Hematopoietic multipotent progenitor cell treated with erythropoietin and hydrocortisone succinate and interleukin-3 and kit ligand, for 4 days (in vitro differentiated cells): ENCODE measurements at regions not wholly inside any gene's neighbourhood (a gene's known extent, or its start where the extent isn't known, plus 50 kb on each side); places are given as distances from the start of the nearest gene placed in this dataset.
"Not testable (repeated sequence)": the region's sequence is repeated elsewhere in the genome, so short reads cannot be mapped to it uniquely, and the experiment has no call there.

Source experiments
- DNase-seq: peaks from one replicate; pipeline ENCODE4 v3.0.0-alpha.2; 2015

GRCh38 chr15:100721758-100722550 lies 119.6 kb downstream of the ASB7 start:
- DNase-seq, result peak; percentile 35

DNA sequence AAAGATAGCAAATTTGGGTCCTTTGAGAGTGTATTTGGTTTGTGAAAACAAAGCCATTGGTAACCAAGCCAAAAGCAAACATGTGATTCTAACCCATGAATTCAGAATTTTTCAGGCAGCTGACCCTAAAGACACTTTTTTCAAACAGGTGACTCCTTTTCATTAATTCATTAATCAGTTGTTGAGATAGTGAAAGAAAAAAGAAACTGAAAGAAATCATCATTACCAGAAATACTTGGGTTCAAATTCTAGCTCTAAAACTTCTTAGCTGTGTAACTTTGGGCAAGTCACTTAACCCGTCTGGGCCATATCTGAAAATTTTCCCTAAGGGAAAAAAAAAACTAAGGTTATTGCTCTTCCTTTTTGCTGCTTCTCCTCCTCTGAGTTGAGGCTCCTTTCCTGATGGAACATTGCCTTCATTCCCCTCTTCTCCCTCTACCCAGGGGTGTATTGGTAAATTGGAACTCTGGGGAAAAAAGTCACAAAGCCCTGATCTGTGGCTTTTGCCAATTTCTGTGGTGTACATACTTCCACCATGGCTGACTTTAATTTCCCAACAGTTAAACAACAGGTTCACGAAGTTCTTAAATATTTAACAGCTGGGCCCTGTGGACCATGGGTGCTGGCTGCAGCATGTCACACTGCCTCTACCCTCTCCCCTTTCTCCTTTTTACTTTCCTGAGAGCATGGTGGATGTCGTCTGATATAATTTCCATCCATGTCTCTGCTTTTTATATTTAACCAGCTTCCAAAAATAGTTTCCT lies 120.3 kb downstream of the ASB7 start:
- DNase-seq, result no peak

DNA sequence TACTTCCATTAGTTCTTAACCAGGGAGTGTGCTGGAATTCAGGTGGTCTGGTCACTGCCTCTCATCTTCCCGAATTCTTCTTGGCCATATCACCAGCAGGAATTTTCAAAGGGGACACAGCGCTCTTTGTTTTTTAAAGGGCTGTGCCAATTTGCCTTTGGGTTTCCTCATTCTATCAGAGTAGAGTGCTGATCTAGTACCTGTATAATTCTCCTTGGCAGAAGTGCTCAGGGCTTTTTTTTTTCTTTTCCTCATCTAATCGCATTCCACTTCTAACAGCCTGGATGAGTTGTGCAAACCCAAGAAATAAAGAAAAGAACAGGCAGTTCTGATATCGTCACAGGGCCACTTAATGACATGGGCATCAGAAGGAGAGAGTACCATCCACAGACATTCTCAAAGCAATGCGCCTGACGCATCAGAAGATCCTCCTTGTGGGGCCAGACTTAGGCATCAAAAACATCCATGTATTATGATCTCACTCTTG lies 121.0 kb downstream of the ASB7 start:
- no peak for DNase-seq

DNA sequence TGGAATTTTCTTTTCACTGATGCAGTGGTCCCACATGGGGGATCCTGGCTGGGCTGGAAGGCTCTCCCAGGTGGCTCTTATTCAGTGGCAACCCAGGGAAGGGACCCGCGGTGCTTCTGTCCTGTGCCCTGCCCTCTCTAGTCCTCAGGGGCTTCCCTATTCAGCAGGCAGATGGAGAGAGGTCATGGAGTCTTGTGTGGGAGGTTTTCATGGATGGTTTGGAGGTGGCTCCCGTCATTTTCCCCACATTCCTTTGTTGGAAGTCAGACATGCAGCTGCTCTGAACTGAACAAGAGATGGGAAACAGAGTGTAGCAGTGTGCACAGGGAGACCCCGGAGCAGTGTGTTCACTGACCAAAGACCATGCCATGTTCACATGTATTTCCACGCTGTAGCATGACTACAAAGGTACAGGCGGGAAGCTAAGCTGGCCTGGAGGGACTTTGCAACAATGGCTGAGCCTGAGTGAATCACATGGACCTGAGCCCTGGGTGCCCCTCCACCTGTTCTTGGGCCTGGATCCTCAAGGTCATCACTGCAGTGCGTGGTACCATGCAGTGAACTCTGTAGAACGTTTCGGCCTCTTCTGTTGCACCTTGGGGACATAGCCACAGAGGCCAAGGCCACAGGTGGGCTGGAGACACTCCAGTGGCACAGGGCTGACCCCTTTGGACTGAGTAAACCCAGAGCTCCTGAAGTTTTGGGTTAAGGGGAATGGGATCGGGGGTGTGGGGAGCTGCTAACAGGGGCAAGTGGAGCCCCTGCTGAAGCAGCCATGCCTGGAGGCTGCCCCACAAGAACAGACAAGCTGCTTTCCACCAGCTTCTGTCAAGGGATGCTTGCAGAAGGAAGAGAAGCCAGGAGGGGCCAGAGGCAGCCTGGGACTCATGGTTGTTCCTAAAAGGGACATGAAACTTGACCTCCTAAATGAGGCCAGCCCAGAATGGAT lies 123.0 kb downstream of the ASB7 start:
- no peak for DNase-seq

DNA sequence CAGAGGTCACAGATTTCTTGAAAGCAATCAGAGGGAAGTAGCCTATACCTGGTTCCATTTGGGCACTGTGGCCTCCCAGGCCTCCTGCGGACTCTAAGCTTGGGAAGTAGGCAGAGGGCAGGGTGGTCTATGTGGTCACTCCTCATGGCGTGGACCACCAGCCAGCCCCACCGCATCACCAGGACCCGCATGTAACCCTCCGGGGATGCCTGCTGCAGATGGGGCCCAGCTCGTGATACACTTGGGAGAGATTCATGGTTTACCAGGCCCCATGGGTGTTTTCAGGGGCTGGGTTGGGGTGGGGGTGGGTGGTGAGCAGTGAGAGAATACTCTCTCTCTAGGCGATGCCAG lies 123.7 kb downstream of the ASB7 start:
- DNase-seq, result no peak

DNA sequence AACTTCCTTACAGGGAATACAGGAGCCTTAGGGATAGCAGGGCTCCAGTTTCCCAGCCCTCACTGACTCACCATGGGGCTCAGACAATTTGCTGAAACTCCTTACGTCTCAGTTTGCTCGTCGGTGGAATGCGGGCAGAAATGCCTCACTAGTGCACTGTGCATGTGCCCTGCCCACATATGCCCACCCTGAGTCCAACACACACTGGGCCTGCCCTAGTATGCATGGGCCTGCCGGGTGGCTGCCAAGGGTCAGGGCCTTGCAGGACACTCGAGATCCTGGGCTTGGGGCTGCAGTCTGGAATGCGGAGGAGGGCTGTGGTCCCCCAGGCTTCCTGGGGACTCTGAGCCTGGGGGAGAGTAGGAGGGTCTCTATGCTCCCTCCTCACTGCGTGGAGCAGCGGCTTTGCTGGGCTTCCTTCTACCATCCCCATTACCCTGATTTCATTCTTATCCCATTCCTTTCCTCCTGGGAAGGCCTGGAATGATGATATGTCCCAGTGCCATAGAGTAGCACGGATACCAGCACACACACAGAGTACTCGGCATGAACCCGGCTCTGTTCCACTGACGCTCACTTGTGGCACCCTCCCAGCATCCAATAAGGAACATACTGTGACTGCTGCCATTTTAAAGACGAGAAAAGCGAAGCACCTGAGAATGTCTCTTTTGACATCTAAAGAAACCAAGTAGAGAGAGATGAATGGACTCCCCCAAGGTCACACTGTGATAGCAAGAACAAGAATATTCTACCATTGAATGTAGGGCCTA lies 124.2 kb downstream of the ASB7 start:
- DNase-seq, result no peak

- no peak for DNase-seq
Measured at GRCh38 chr15:100727291-100727851, 125.0 kb downstream of the ASB7 start.

DNA sequence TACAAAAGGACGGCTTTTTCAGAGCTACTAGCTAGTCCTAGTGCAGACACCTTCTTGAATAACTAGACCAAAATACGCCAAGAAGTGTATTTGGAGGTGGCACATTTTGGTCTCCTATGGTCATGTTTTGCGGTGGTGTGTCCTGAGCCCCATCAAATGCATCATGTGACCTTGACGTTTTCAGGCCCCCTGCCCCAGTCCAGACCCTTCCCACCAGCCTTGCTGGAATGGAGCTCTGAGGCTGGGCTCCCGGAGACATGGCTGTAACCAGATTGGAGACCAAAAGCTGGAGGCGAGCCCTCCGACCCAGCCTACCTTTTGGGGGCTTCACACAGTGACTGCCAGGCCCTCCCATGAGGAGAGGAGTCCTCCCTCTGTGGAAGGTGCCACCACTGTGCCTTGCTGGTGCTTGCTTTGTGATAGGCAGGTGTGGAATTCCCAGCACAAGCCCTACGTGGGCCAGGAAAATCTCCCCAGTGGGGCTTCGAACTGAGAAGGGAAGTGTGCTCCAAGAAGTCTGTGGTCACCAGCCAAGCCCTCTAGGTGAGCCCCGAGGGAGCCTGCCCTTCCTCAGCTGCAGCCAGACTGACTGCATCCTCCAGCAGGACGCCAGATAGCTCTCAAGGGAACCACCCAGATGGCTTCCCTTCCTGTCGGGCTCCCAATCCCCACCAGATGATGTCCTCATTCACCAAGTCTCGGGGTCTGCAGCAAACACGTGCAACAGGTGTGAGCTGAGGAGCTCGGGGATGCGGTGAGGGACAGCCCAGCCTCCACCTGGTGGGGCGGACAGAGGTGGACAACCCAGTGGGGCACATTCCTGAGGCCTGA lies 126.2 kb downstream of the ASB7 start:
- no peak for DNase-seq

- DNase-seq, result no peak
Measured at GRCh38 chr15:100729461-100729860, 127.1 kb downstream of the ASB7 start.

- no peak for DNase-seq
Measured at GRCh38 chr15:100730129-100730528, 127.7 kb downstream of the ASB7 start.

- DNase-seq, result no peak
Measured at GRCh38 chr15:100730655-100731266, 128.4 kb downstream of the ASB7 start.

DNA sequence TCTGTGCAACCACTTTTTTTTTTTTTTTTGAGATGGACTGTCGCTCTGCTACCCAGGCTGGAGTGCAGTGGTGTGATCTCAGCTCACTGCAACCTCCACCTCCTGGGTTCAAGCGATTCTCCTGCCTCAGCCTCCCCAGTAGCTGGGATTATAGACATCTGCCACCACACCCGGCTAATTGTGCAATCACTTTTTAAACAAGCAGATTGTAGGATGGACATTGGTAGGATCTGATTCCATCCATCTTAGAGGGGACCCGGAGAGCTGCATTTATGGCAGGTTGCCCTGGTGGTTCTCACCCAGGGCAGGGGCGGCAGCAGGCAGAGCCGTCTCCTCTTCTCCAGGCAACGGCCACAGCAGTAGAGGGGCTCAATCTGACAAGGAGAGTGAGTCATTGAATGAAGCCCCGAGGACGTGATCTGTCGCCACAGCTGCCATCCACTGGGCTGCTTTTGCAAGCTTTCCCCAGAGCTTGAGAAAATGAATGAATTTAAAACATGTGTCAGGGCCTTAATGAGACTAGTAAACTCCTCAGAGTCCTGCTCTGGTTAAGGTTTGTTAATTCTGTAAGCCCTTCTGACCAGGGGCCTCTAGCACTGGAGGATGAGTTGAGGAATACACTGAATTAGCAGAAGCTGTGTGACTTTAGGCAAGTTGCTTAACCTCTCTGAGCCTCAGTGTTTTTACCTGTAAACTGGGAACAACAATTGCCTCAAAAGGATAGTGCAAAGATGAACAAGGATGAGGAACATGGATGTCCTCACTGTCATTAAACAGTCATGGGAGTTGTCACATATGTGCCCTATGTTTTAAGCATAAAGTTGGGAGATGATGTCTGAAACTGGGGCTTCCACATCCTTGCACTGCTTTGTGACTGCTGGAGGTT lies 129.1 kb downstream of the ASB7 start:
- no peak for DNase-seq

- no peak for DNase-seq
Measured at GRCh38 chr15:100732211-100733055, 130.0 kb downstream of the ASB7 start.

DNA sequence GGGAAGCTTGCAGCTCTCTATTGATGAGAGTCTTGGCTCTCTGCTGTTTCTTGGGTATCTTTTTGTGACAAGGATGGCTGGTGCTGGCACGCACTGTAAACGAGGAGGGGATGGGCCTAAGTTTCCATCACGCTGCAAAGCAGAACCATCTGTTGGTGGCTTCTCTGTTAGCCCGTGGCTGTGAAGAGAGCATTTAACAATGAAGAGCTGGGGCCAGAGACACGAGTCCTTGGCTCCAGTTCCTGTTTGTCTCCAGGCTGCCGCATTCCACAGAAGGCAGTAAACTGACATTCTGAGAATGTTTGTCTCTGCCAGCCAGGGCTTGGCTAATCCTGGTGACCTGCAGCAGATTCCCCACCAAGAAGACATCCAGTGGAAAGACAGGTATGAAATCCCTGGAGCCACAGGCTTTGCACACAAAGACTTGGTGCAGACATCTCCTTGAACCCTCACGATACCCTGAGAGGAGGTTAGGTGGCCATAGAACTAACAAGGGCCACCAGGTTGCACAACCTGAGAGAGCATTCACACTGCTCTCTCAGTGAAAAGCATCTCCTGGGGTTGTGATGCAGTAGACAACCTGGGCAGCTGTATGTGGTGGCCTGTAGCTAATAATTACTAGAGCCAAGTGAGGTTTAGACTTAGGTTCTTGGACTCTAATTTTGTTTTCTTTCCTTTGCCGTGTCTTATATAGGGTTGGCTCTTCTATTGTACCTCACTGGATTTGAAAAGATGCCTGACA lies 130.9 kb downstream of the ASB7 start:
- DNase-seq, result no peak

GRCh38 chr15:100733843-100734185 lies 131.4 kb downstream of the ASB7 start:
- not testable (repeated sequence) for DNase-seq

DNA sequence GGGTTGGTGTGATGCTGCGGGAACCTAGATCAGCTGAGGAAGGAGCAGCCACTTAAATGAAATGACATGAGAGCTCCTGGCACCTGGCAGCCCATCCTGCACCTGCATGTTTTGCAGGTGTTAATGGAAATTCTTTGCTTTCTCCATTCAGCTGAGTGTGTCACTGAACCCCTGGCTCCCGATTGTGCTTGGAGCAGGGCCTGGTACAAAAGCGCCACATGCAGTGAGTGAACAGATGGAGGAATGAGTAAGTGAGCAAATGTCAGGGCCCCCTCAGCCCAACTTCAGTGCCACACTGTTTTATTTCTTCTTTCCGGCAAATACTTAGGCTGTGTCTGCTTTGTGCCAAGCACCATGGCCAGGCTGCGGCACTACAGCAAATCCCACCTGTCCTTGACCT lies 132.2 kb downstream of the ASB7 start:
- DNase-seq, result no peak

DNA sequence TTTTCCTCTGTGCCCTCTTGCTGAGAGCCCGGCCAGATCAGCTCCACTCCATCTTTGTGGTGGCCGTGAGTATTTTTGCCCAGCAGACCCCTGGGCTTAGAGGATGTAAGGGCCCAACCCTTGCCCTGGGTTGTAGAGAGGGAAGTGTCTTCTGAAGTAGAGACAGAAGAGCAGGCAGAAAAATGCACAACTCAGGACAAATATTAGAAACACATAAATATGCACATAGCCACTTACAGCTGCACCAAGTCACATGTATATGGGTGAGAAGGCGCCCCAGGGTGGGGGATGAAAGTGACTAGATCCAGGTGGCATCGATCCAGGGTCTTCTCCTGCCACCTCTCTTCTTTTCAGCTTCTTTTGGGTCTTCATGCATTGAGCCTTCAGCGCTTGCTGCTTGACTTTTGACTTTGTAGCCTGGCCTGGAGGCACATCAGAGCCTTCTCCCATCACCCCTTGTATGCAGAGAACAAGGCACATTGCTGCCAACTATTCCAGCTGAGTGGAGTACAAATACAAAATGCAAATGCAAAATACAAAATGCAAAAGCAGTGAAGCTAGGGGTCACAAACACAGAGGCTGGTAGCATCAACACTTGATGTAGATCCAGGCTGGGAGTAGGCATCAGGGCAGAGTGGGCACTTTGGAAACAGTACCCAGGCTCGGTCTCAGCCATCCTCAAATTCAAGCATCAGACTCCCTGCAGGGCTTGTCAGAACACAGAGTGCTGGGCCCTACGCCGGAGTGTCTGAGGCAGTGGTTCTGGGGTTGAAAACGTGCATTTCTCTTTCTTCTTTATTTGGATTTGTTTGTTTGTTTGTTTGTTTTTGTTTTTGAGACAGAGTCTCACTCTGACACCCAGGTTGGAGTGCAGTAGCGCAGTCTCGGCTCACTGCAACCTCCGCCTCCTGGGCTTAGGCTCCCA lies 133.0 kb downstream of the ASB7 start:
- no peak for DNase-seq
